WTC11 (cell line): ENCODE measurements at regions not wholly inside any gene's neighbourhood (a gene's known extent, or its start where the extent isn't known, plus 50 kb on each side); places are given as distances from the start of the nearest gene placed in this dataset.

Experiments
- ATF2 ChIP-seq: sonication (generic); formaldehyde crosslinking; IDR thresholded peaks from 2 replicates; pipeline ENCODE4 v1.8.1; 2022; ENCODE audit warnings: low read depth, missing genetic modification reagents, borderline replicate concordance
- ATF3 ChIP-seq: sonication (generic); formaldehyde crosslinking; conservative IDR thresholded peaks from 2 replicates; pipeline ENCODE4 v1.8.1; 2022; ENCODE audit warnings: mild to moderate bottlenecking, missing genetic modification reagents
- CTCF ChIP-seq: fragments of 200-600 bp; IDR thresholded peaks from 2 replicates; pipeline ENCODE4 v1.8.0; 2022; ENCODE audit warnings: antibody characterized with exemption
- E2F4 ChIP-seq: sonication (generic); formaldehyde crosslinking; IDR thresholded peaks from 2 replicates; pipeline ENCODE4 v1.8.1; 2022; ENCODE audit warnings: low read depth, mild to moderate bottlenecking, moderate library complexity, missing genetic modification reagents, borderline replicate concordance
- ETV6 ChIP-seq: sonication (generic); formaldehyde crosslinking; IDR thresholded peaks from 2 replicates; pipeline ENCODE4 v1.8.1; 2022; ENCODE audit warnings: mild to moderate bottlenecking, missing genetic modification reagents
- SMAD3 ChIP-seq: sonication (generic); formaldehyde crosslinking; IDR thresholded peaks from 2 replicates; pipeline ENCODE4 v1.8.0; 2022; ENCODE audit warnings: missing genetic modification reagents, mild to moderate bottlenecking, borderline replicate concordance
- TF ChIP-seq, protein P1 (sequence below): sonication (generic); formaldehyde crosslinking; IDR thresholded peaks from 2 replicates; pipeline ENCODE4 v1.8.1; 2023; ENCODE audit warnings: mild to moderate bottlenecking, missing genetic modification reagents, moderate library complexity
- TF ChIP-seq, protein P2 (sequence below): sonication (generic); formaldehyde crosslinking; IDR thresholded peaks from 2 replicates; pipeline ENCODE4 v1.8.1; 2022; ENCODE audit warnings: mild to moderate bottlenecking, moderate library complexity, missing genetic modification reagents

- no peak for TF ChIP-seq ETV6 (CRISPR knock-in tag)
- TF ChIP-seq ATF2 (CRISPR knock-in tag) = no peak
- TF ChIP-seq, protein P1, sequence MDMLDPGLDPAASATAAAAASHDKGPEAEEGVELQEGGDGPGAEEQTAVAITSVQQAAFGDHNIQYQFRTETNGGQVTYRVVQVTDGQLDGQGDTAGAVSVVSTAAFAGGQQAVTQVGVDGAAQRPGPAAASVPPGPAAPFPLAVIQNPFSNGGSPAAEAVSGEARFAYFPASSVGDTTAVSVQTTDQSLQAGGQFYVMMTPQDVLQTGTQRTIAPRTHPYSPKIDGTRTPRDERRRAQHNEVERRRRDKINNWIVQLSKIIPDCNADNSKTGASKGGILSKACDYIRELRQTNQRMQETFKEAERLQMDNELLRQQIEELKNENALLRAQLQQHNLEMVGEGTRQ = no peak
- TF ChIP-seq SMAD3 (CRISPR knock-in tag) = no peak
- TF ChIP-seq, protein P2, sequence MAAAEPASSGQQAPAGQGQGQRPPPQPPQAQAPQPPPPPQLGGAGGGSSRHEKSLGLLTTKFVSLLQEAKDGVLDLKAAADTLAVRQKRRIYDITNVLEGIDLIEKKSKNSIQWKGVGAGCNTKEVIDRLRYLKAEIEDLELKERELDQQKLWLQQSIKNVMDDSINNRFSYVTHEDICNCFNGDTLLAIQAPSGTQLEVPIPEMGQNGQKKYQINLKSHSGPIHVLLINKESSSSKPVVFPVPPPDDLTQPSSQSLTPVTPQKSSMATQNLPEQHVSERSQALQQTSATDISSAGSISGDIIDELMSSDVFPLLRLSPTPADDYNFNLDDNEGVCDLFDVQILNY = no peak
- no peak for TF ChIP-seq CTCF
- TF ChIP-seq E2F4 (CRISPR knock-in tag) = no peak
- TF ChIP-seq ATF3 (CRISPR knock-in tag) = no peak
Observed at GRCh38 chr12:30134229-30134628, 350.5 kb upstream of the TMTC1 start.
